ENCODE measurements at regions not wholly inside any gene's neighbourhood (a gene's known extent, or its start where the extent isn't known, plus 50 kb on each side); places are given as distances from the start of the nearest gene placed in this dataset.

- no peak overlapping the region for H3K4me3 ChIP-seq
- no peak for DNase-seq
- no peaks in the 10 kb centered on the region for H3K9me3 ChIP-seq
- WGBS, 2 donors = 88 to 97% methylated on average over 3 to 4 of the region's 4 CpGs
- intact Hi-C loops (cut with DNase I; ENCODE audit: low total_unique reads) = no loop called here
- H3K36me3 ChIP-seq (ENCODE audit: low read depth, missing control alignments) = no peaks in the 10 kb centered on the region
- H3K27ac ChIP-seq = no peak overlapping the region
- no peaks in the 10 kb centered on the region for H3K27me3 ChIP-seq
- TF ChIP-seq POLR2A (IDR thresholded peaks at IDR 0.05) (no peak), CTCF (IDR thresholded peaks at IDR 0.05) (no peak)
- H3K4me1 ChIP-seq = no peaks in the 10 kb centered on the region
Observed at GRCh38 chr6:71028877-71029252, 72.0 kb upstream of the B3GAT2 start.

GRCh38 chr6:71029555-71029954 lies 72.7 kb upstream of the B3GAT2 start:
- no peak for DNase-seq
- H3K4me3 ChIP-seq = no peak overlapping the region
- intact Hi-C loops (cut with DNase I; ENCODE audit: low total_unique reads) = no loop called here
- H3K36me3 ChIP-seq (ENCODE audit: low read depth, missing control alignments) = no peaks in the 10 kb centered on the region
- H3K4me1 ChIP-seq = no peaks in the 10 kb centered on the region
- H3K27me3 ChIP-seq = no peaks in the 10 kb centered on the region
- H3K9me3 ChIP-seq = no peaks in the 10 kb centered on the region
- H3K27ac ChIP-seq = no peak overlapping the region
- TF ChIP-seq CTCF (IDR thresholded peaks at IDR 0.05) (no peak), POLR2A (IDR thresholded peaks at IDR 0.05) (no peak)

- TF ChIP-seq POLR2A (IDR thresholded peaks at IDR 0.05) = no peak
- no peak for TF ChIP-seq CTCF (IDR thresholded peaks at IDR 0.05)
- Histone ChIP-seq H3K27me3 (no peaks in the 10 kb centered on the region), H3K4me1 (no peaks in the 10 kb centered on the region), H3K4me3 (no peak overlapping the region), H3K9me3 (no peaks in the 10 kb centered on the region), H3K27ac (no peak overlapping the region), H3K36me3 (ENCODE audit: low read depth, missing control alignments) (no peaks in the 10 kb centered on the region)
- 57 to 74% methylated on average over 4 of the region's 4 CpGs for WGBS, 2 donors
- intact Hi-C loops (cut with DNase I; ENCODE audit: low total_unique reads) = no loop called here
- DNase-seq = no peak
Observed at GRCh38 chr6:71031912-71032311, 75.1 kb upstream of the B3GAT2 start.

GRCh38 chr6:71033171-71033570 lies 76.3 kb upstream of the B3GAT2 start:
- intact Hi-C loops (cut with DNase I; ENCODE audit: low total_unique reads) = no loop called here
- Histone ChIP-seq H3K4me1 (no peaks in the 10 kb centered on the region), H3K36me3 (ENCODE audit: low read depth, missing control alignments) (no peaks in the 10 kb centered on the region), H3K4me3 (no peak overlapping the region), H3K27me3 (no peaks in the 10 kb centered on the region), H3K27ac (no peak overlapping the region), H3K9me3 (no peaks in the 10 kb centered on the region)
- no peak for DNase-seq
- WGBS, 2 donors = 92 to 95% methylated on average over 1 of the region's 1 CpG
- TF ChIP-seq POLR2A (IDR thresholded peaks at IDR 0.05) = no peak
- no peak for TF ChIP-seq CTCF (IDR thresholded peaks at IDR 0.05)

- Histone ChIP-seq H3K27me3 (no peaks in the 10 kb centered on the region), H3K36me3 (ENCODE audit: low read depth, missing control alignments) (no peaks in the 10 kb centered on the region), H3K4me1 (no peaks in the 10 kb centered on the region), H3K27ac (no peak overlapping the region), H3K9me3 (no peaks in the 10 kb centered on the region), H3K4me3 (no peak overlapping the region)
- no peak for DNase-seq
- TF ChIP-seq CTCF (IDR thresholded peaks at IDR 0.05) (no peak), POLR2A (IDR thresholded peaks at IDR 0.05) (no peak)
- WGBS, 2 donors = 63 to 80% methylated on average over 4 of the region's 4 CpGs
- intact Hi-C loops (cut with DNase I; ENCODE audit: low total_unique reads) = no loop called here
Observed at GRCh38 chr6:71033890-71034289, 77.0 kb upstream of the B3GAT2 start.

Data from testis (tissue), 2 donors.